ENCODE measurements at regions not wholly inside any gene's neighbourhood (a gene's known extent, or its start where the extent isn't known, plus 50 kb on each side); places are given as distances from the start of the nearest gene placed in this dataset.

- Histone ChIP-seq H3K4me3 (ENCODE audit: low read length in 3 of 3) (no peak overlapping the region), H3K4me1 (ENCODE audit: control insufficient read depth in 3 of 3, insufficient read depth in 3 of 3, low read length in 3 of 3) (no peaks in the 10 kb centered on the region), H3K9ac (ENCODE audit: low read depth in 1 of 3, low read length in 3 of 3) (no peak overlapping the region), H3K36me3 (ENCODE audit: control insufficient read depth in 3 of 3, insufficient read depth in 3 of 3, low read length in 3 of 3) (no peaks in the 10 kb centered on the region), H3K9me3 (ENCODE audit: control insufficient read depth in 3 of 3, low read length in 3 of 3) (no peaks in the 10 kb centered on the region), H3K27ac (ENCODE audit: low read depth, low read length) (no peak overlapping the region), H3K27me3 (ENCODE audit: control insufficient read depth in 3 of 3, insufficient read depth in 3 of 3, low read length in 3 of 3) (no peaks in the 10 kb centered on the region)
Measured at GRCh38 chr11:80914311-80914710, 1473.5 kb upstream of the TENM4 start.

GRCh38 chr11:80911666-80912065 is 1470.8 kb upstream of the TENM4 start:
- H3K9me3 ChIP-seq (ENCODE audit: control insufficient read depth in 3 of 3, low read length in 3 of 3) = no peaks in the 10 kb centered on the region
- no peaks in the 10 kb centered on the region for H3K27me3 ChIP-seq (ENCODE audit: control insufficient read depth in 3 of 3, insufficient read depth in 3 of 3, low read length in 3 of 3)
- no peak overlapping the region for H3K4me3 ChIP-seq (ENCODE audit: low read length in 3 of 3)
- H3K27ac ChIP-seq (ENCODE audit: low read depth, low read length) = no peak overlapping the region
- no peaks in the 10 kb centered on the region for H3K4me1 ChIP-seq (ENCODE audit: control insufficient read depth in 3 of 3, insufficient read depth in 3 of 3, low read length in 3 of 3)
- no peaks in the 10 kb centered on the region for H3K36me3 ChIP-seq (ENCODE audit: control insufficient read depth in 3 of 3, insufficient read depth in 3 of 3, low read length in 3 of 3)
- no peak overlapping the region for H3K9ac ChIP-seq (ENCODE audit: low read depth in 1 of 3, low read length in 3 of 3)

GRCh38 chr11:80900265-80900664 is 1459.4 kb upstream of the TENM4 start:
- no peak overlapping the region for H3K27ac ChIP-seq (ENCODE audit: low read depth, low read length)
- no peaks in the 10 kb centered on the region for H3K4me1 ChIP-seq (ENCODE audit: control insufficient read depth in 3 of 3, insufficient read depth in 3 of 3, low read length in 3 of 3)
- H3K9me3 ChIP-seq (ENCODE audit: control insufficient read depth in 3 of 3, low read length in 3 of 3) = no peaks in the 10 kb centered on the region
- no peak overlapping the region for H3K4me3 ChIP-seq (ENCODE audit: low read length in 3 of 3)
- no peaks in the 10 kb centered on the region for H3K36me3 ChIP-seq (ENCODE audit: control insufficient read depth in 3 of 3, insufficient read depth in 3 of 3, low read length in 3 of 3)
- no peaks in the 10 kb centered on the region for H3K27me3 ChIP-seq (ENCODE audit: control insufficient read depth in 3 of 3, insufficient read depth in 3 of 3, low read length in 3 of 3)
- H3K9ac ChIP-seq (ENCODE audit: low read depth in 1 of 3, low read length in 3 of 3) = no peak overlapping the region

- Histone ChIP-seq H3K4me3 (ENCODE audit: low read length in 3 of 3) (no peak overlapping the region), H3K4me1 (ENCODE audit: control insufficient read depth in 3 of 3, insufficient read depth in 3 of 3, low read length in 3 of 3) (no peaks in the 10 kb centered on the region), H3K36me3 (ENCODE audit: control insufficient read depth in 3 of 3, insufficient read depth in 3 of 3, low read length in 3 of 3) (no peaks in the 10 kb centered on the region), H3K9me3 (ENCODE audit: control insufficient read depth in 3 of 3, low read length in 3 of 3) (no peaks in the 10 kb centered on the region), H3K9ac (ENCODE audit: low read depth in 1 of 3, low read length in 3 of 3) (no peak overlapping the region), H3K27ac (ENCODE audit: low read depth, low read length) (no peak overlapping the region), H3K27me3 (ENCODE audit: control insufficient read depth in 3 of 3, insufficient read depth in 3 of 3, low read length in 3 of 3) (no peaks in the 10 kb centered on the region)
Measured at GRCh38 chr11:80899381-80899780, 1458.6 kb upstream of the TENM4 start.

- Histone ChIP-seq H3K4me3 (ENCODE audit: low read length in 3 of 3) (no peak overlapping the region), H3K27me3 (ENCODE audit: control insufficient read depth in 3 of 3, insufficient read depth in 3 of 3, low read length in 3 of 3) (no peaks in the 10 kb centered on the region), H3K36me3 (ENCODE audit: control insufficient read depth in 3 of 3, insufficient read depth in 3 of 3, low read length in 3 of 3) (no peaks in the 10 kb centered on the region), H3K27ac (ENCODE audit: low read depth, low read length) (no peak overlapping the region), H3K9me3 (ENCODE audit: control insufficient read depth in 3 of 3, low read length in 3 of 3) (no peaks in the 10 kb centered on the region), H3K4me1 (ENCODE audit: control insufficient read depth in 3 of 3, insufficient read depth in 3 of 3, low read length in 3 of 3) (no peaks in the 10 kb centered on the region), H3K9ac (ENCODE audit: low read depth in 1 of 3, low read length in 3 of 3) (no peak overlapping the region)
Measured at GRCh38 chr11:80898910-80899309, 1458.1 kb upstream of the TENM4 start.

- H3K9ac ChIP-seq (ENCODE audit: low read depth in 1 of 3, low read length in 3 of 3) = no peak overlapping the region
- H3K36me3 ChIP-seq (ENCODE audit: control insufficient read depth in 3 of 3, insufficient read depth in 3 of 3, low read length in 3 of 3) = no peaks in the 10 kb centered on the region
- H3K27ac ChIP-seq (ENCODE audit: low read depth, low read length) = no peak overlapping the region
- H3K4me1 ChIP-seq (ENCODE audit: control insufficient read depth in 3 of 3, insufficient read depth in 3 of 3, low read length in 3 of 3) = no peaks in the 10 kb centered on the region
- no peak overlapping the region for H3K4me3 ChIP-seq (ENCODE audit: low read length in 3 of 3)
- no peaks in the 10 kb centered on the region for H3K9me3 ChIP-seq (ENCODE audit: control insufficient read depth in 3 of 3, low read length in 3 of 3)
- H3K27me3 ChIP-seq (ENCODE audit: control insufficient read depth in 3 of 3, insufficient read depth in 3 of 3, low read length in 3 of 3) = no peaks in the 10 kb centered on the region
Measured at GRCh38 chr11:80886684-80887083, 1445.9 kb upstream of the TENM4 start.

- H3K27me3 ChIP-seq (ENCODE audit: control insufficient read depth in 3 of 3, insufficient read depth in 3 of 3, low read length in 3 of 3) = no peaks in the 10 kb centered on the region
- H3K9me3 ChIP-seq (ENCODE audit: control insufficient read depth in 3 of 3, low read length in 3 of 3) = no peaks in the 10 kb centered on the region
- H3K4me3 ChIP-seq (ENCODE audit: low read length in 3 of 3) = no peak overlapping the region
- no peaks in the 10 kb centered on the region for H3K4me1 ChIP-seq (ENCODE audit: control insufficient read depth in 3 of 3, insufficient read depth in 3 of 3, low read length in 3 of 3)
- H3K27ac ChIP-seq (ENCODE audit: low read depth, low read length) = no peak overlapping the region
- H3K9ac ChIP-seq (ENCODE audit: low read depth in 1 of 3, low read length in 3 of 3) = no peak overlapping the region
- H3K36me3 ChIP-seq (ENCODE audit: control insufficient read depth in 3 of 3, insufficient read depth in 3 of 3, low read length in 3 of 3) = no peaks in the 10 kb centered on the region
Measured at GRCh38 chr11:80873310-80873999, 1432.6 kb upstream of the TENM4 start.

- Histone ChIP-seq H3K27me3 (ENCODE audit: control insufficient read depth in 3 of 3, insufficient read depth in 3 of 3, low read length in 3 of 3) (no peaks in the 10 kb centered on the region), H3K4me3 (ENCODE audit: low read length in 3 of 3) (no peak overlapping the region), H3K27ac (ENCODE audit: low read depth, low read length) (no peak overlapping the region), H3K4me1 (ENCODE audit: control insufficient read depth in 3 of 3, insufficient read depth in 3 of 3, low read length in 3 of 3) (no peaks in the 10 kb centered on the region), H3K36me3 (ENCODE audit: control insufficient read depth in 3 of 3, insufficient read depth in 3 of 3, low read length in 3 of 3) (no peaks in the 10 kb centered on the region), H3K9ac (ENCODE audit: low read depth in 1 of 3, low read length in 3 of 3) (no peak overlapping the region), H3K9me3 (ENCODE audit: control insufficient read depth in 3 of 3, low read length in 3 of 3) (no peaks in the 10 kb centered on the region)
Measured at GRCh38 chr11:80872116-80872728, 1431.4 kb upstream of the TENM4 start.

- H3K27me3 ChIP-seq (ENCODE audit: control insufficient read depth in 3 of 3, insufficient read depth in 3 of 3, low read length in 3 of 3) = no peaks in the 10 kb centered on the region
- no peak overlapping the region for H3K9ac ChIP-seq (ENCODE audit: low read depth in 1 of 3, low read length in 3 of 3)
- H3K27ac ChIP-seq (ENCODE audit: low read depth, low read length) = no peak overlapping the region
- H3K9me3 ChIP-seq (ENCODE audit: control insufficient read depth in 3 of 3, low read length in 3 of 3) = no peaks in the 10 kb centered on the region
- no peaks in the 10 kb centered on the region for H3K36me3 ChIP-seq (ENCODE audit: control insufficient read depth in 3 of 3, insufficient read depth in 3 of 3, low read length in 3 of 3)
- H3K4me3 ChIP-seq (ENCODE audit: low read length in 3 of 3) = no peak overlapping the region
- H3K4me1 ChIP-seq (ENCODE audit: control insufficient read depth in 3 of 3, insufficient read depth in 3 of 3, low read length in 3 of 3) = no peaks in the 10 kb centered on the region
Measured at GRCh38 chr11:80868831-80869230, 1428.0 kb upstream of the TENM4 start.

GRCh38 chr11:80862011-80862410 is 1421.2 kb upstream of the TENM4 start:
- no peaks in the 10 kb centered on the region for H3K27me3 ChIP-seq (ENCODE audit: control insufficient read depth in 3 of 3, insufficient read depth in 3 of 3, low read length in 3 of 3)
- H3K9ac ChIP-seq (ENCODE audit: low read depth in 1 of 3, low read length in 3 of 3) = no peak overlapping the region
- H3K27ac ChIP-seq (ENCODE audit: low read depth, low read length) = no peak overlapping the region
- no peaks in the 10 kb centered on the region for H3K36me3 ChIP-seq (ENCODE audit: control insufficient read depth in 3 of 3, insufficient read depth in 3 of 3, low read length in 3 of 3)
- H3K4me3 ChIP-seq (ENCODE audit: low read length in 3 of 3) = no peak overlapping the region
- no peaks in the 10 kb centered on the region for H3K9me3 ChIP-seq (ENCODE audit: control insufficient read depth in 3 of 3, low read length in 3 of 3)
- no peaks in the 10 kb centered on the region for H3K4me1 ChIP-seq (ENCODE audit: control insufficient read depth in 3 of 3, insufficient read depth in 3 of 3, low read length in 3 of 3)
